ENCODE measurements at regions not wholly inside any gene's neighbourhood (a gene's known extent, or its start where the extent isn't known, plus 50 kb on each side); places are given as distances from the start of the nearest gene placed in this dataset.

- in situ Hi-C loops (cut with MboI) = no loop called here
- BruUV-seq (replicated peaks) = no TSS peak
- ChIA-PET POLR2A (no interaction called here), CTCF (ENCODE audit: low intra/inter-chr PET ratio) (no interaction called here)
- Histone ChIP-seq H3K4me3 (no peak overlapping the region), H3K27me3 (ENCODE audit: control insufficient read depth in 2 of 2, insufficient read depth in 2 of 2, low read length in 2 of 2) (no peaks in the 10 kb centered on the region), H4K20me1 (replicated peaks; ENCODE audit: control insufficient read depth, insufficient read depth, low read length) (no peaks in the 10 kb centered on the region), H3K4me2 (ENCODE audit: insufficient read depth, low read length) (no peak overlapping the region), H2AFZ (ENCODE audit: low read depth, low read length) (no peak overlapping the region), H3K27ac (ENCODE audit: extremely low read depth, low read depth, low read length) (no peak overlapping the region), H3K79me2 (ENCODE audit: control insufficient read depth, insufficient read depth, low read length) (no peaks in the 10 kb centered on the region), H3K4me1 (replicated peaks in 1 of 2; ENCODE audit: control insufficient read depth in 2 of 2, insufficient read depth in 2 of 2, low read length in 2 of 2) (no peaks in the 10 kb centered on the region), H3K9ac (ENCODE audit: insufficient read depth in 1 of 2, low read depth in 2 of 2, low read length in 2 of 2) (no peak overlapping the region), H3K36me3 (ENCODE audit: control insufficient read depth, insufficient read depth, low read length) (no peaks in the 10 kb centered on the region), H3K9me3 (replicated peaks; ENCODE audit: control insufficient read depth, insufficient read depth, low read depth, low read length) (no peaks in the 10 kb centered on the region; the same call in 1 of the 2 replicates), H3K9me1 (ENCODE audit: control insufficient read depth, insufficient read depth, low read length) (no peaks in the 10 kb centered on the region)
- ATAC-seq = no peak
- TF ChIP-seq MCM3 (IDR thresholded peaks at IDR 0.05) (no peak), ZNF518B (CRISPR knock-in tag; IDR thresholded peaks at IDR 0.05) (no peak), HDAC6 (IDR thresholded peaks at IDR 0.05; ENCODE audit: low read depth, low read length) (no peak), HMBOX1 (IDR thresholded peaks at IDR 0.05) (no peak), ZNF347 (CRISPR knock-in tag; IDR thresholded peaks at IDR 0.05; ENCODE audit: low read depth) (no peak), MXD1 (CRISPR knock-in tag; IDR thresholded peaks at IDR 0.05; ENCODE audit: borderline replicate concordance, poor library complexity, severe bottlenecking) (no peak), ILK (tag; IDR thresholded peaks at IDR 0.05; ENCODE audit: borderline replicate concordance, low read depth) (no peak), SRSF9 (IDR thresholded peaks at IDR 0.05; ENCODE audit: borderline replicate concordance, low read depth, low read length) (no peak), CBX5 (IDR thresholded peaks at IDR 0.05; ENCODE audit: borderline replicate concordance, low read depth) (no peak), MBD1 (CRISPR knock-in tag; IDR thresholded peaks at IDR 0.05) (no peak), CGGBP1 (CRISPR knock-in tag; IDR thresholded peaks at IDR 0.05) (no peak), SAFB (IDR thresholded peaks at IDR 0.05; ENCODE audit: borderline replicate concordance, low read depth, low read length) (no peak), SNAPC5 (CRISPR knock-in tag; IDR thresholded peaks at IDR 0.05) (no peak), CBFA2T3 (IDR thresholded peaks at IDR 0.05) (no peak)
- intact Hi-C loops (cut with micrococcal nuclease) = no loop called here
- no peak for DNase-seq (ENCODE audit: extremely low read depth in 1 of 4, low spot score in 3 of 4)
- WGBS (ENCODE audit: insufficient coverage, low coverage, missing lambda C conversion rate) = 0% methylated on average over 2 of the region's 2 CpGs
- FAIRE-seq = no peak
Observed at GRCh38 chr3:162938083-162938482, 1441.5 kb downstream of the OTOL1 start.
